ENCODE measurements at regions not wholly inside any gene's neighbourhood (a gene's known extent, or its start where the extent isn't known, plus 50 kb on each side); places are given as distances from the start of the nearest gene placed in this dataset.

- Histone ChIP-seq H3K36me3 (ENCODE audit: insufficient read depth) (no peaks in the 10 kb centered on the region), H3K4me3 (no peak overlapping the region), H3K27ac (ENCODE audit: low read depth) (no peak overlapping the region), H3K79me2 (replicated peaks; ENCODE audit: insufficient read depth) (no peaks in the 10 kb centered on the region), H3F3A (replicated peaks; ENCODE audit: low read depth) (no peaks in the 10 kb centered on the region), H4K20me1 (replicated peaks; ENCODE audit: insufficient read depth) (no peaks in the 10 kb centered on the region), H3K4me2 (no peak overlapping the region), H3K27me3 (ENCODE audit: insufficient read depth) (no peaks in the 10 kb centered on the region), H2AFZ (no peak overlapping the region), H3K9me2 (ENCODE audit: insufficient read depth) (no peaks in the 10 kb centered on the region; the same call in 1 of the 2 replicates), H3K4me1 (ENCODE audit: insufficient read depth) (no peaks in the 10 kb centered on the region)
- Mint-ChIP-seq H3K27me3 (ENCODE audit: insufficient read depth, low read depth, poor library complexity) (peaks cover 3% of the 10 kb centered on the region), H3K4me3 (no peak overlapping the region), H3K4me1 (no peaks in the 10 kb centered on the region), H3K36me3 (ENCODE audit: low read depth) (no peaks in the 10 kb centered on the region), H3K27ac (no peak overlapping the region), H3K9me3 (no peaks in the 10 kb centered on the region)
- ATAC-seq (no peak), DNase-seq (ENCODE audit: low spot score) (no peak)
- TF ChIP-seq EZH2 (IDR thresholded peaks at IDR 0.05; ENCODE audit: low read depth, unreplicated experiment) (no peak), REST (IDR thresholded peaks at IDR 0.05; ENCODE audit: unreplicated experiment) (no peak), NANOG (IDR thresholded peaks at IDR 0.05; ENCODE audit: borderline replicate concordance) (no peak), POLR2AphosphoS5 (IDR thresholded peaks at IDR 0.05; ENCODE audit: low read depth) (no peak), CTCF (conservative IDR thresholded peaks at IDR 0.05; ENCODE audit: low read depth in 2 of 2) (no peak), ZNF462 (CRISPR knock-in tag; IDR thresholded peaks at IDR 0.05) (no peak), EZH2phosphoT487 (IDR thresholded peaks at IDR 0.05; ENCODE audit: unreplicated experiment) (no peak), ZNF331 (CRISPR knock-in tag; IDR thresholded peaks at IDR 0.05; ENCODE audit: low read depth) (no peak), JUNB (IDR thresholded peaks at IDR 0.05; ENCODE audit: unreplicated experiment) (no peak), STAT1 (IDR thresholded peaks at IDR 0.05; ENCODE audit: unreplicated experiment) (no peak), CREB1 (CRISPR knock-in tag; IDR thresholded peaks at IDR 0.05; ENCODE audit: low read depth) (no peak), ETS1 (IDR thresholded peaks at IDR 0.05) (no peak)
These were observed 246.4 kb upstream of the TMEM161B start for GRCh38 chr5:88515068-88515467.

Data from GM23338 (cell line).